Adrenal gland (tissue), 5 donors: ENCODE measurements at regions not wholly inside any gene's neighbourhood (a gene's known extent, or its start where the extent isn't known, plus 50 kb on each side); places are given as distances from the start of the nearest gene placed in this dataset.

ENCODE experiments used
- CTCF ChIP-seq, 6 experiments: fragments of 450-650 bp in 4 of 6; fragments of 200-600 bp in 2 of 6; sonication (generic) in 1 of 6; IDR thresholded peaks; 1 replicate in 5 of 6; 2 replicates in 1 of 6; pipeline versions ENCODE4 v1.5.1 to v1.8.0; 2016 to 2021; ENCODE audit warnings: antibody characterized with exemption in 6 of 6, mild to moderate bottlenecking in 2 of 6, moderate library complexity in 1 of 6
- POLR2A ChIP-seq, 2 donors: fragments of 450-650 bp; IDR thresholded peaks; one replicate each; pipeline ENCODE4 v1.6.1; 2017; ENCODE audit warnings: antibody characterized with exemption in 2 of 2, mild to moderate bottlenecking in 2 of 2, moderate library complexity in 1 of 2
- donor health status: DM: no; HTN: no; CAD: no.

- TF ChIP-seq CTCF (IDR thresholded peaks at IDR 0.05), result no peak
- TF ChIP-seq POLR2A (IDR thresholded peaks at IDR 0.05), result no peak
Observed at GRCh38 chrX:45630078-45630477, 429.4 kb upstream of the DIPK2B start.
